Naive thymus-derived CD4-positive, alpha-beta T cell (primary cell): ENCODE measurements at regions not wholly inside any gene's neighbourhood (a gene's known extent, or its start where the extent isn't known, plus 50 kb on each side); places are given as distances from the start of the nearest gene placed in this dataset.

Experiments used
- ATAC-seq: fragments of 150-1000 bp; cut with Tn5 transposase; 2 replicates; pipeline ENCODE4 v1.10.0; 2021; ENCODE audit warnings: mild to moderate bottlenecking, moderate library complexity
- CTCF ChIA-PET: fragments of 350-600 bp; sonication (Branson Sonifier 250); formaldehyde crosslinking; loops from one replicate; lab custom pipeline; 2021; ENCODE audit warnings: antibody characterized with exemption; lab: Charles Lee
- POLR2A ChIA-PET: fragments of 350-600 bp; sonication (Branson Sonifier 250); formaldehyde crosslinking; loops from one replicate; lab custom pipeline; 2021; ENCODE audit warnings: antibody characterized with exemption, inconsistent platforms; lab: Charles Lee
- DNase-seq, 9 donors: peaks; one replicate each; pipeline versions ENCODE4 v3.0.0 to v3.0.0-alpha.2; 2020 to 2022; ENCODE audit warnings: mixed read lengths in 1 of 9
- H3K27ac ChIP-seq: one replicate; pipeline ENCODE4 v1.7.0; 2013; ENCODE audit warnings: mild to moderate bottlenecking, low read depth, low read length, moderate library complexity
- H3K27me3 ChIP-seq, 2 donors: one replicate each; pipeline ENCODE4 v1.7.0; 2013; ENCODE audit warnings: low read length in 2 of 2, mild to moderate bottlenecking in 2 of 2, moderate library complexity in 2 of 2; ENCODE audit not compliant: control insufficient read depth in 2 of 2, insufficient read depth in 2 of 2
- H3K36me3 ChIP-seq, 3 experiments: 1 replicate in 2 of 3; 2 replicates in 1 of 3; pipeline ENCODE4 v1.7.0; 2013; ENCODE audit warnings: low read length in 3 of 3, mild to moderate bottlenecking in 3 of 3, moderate library complexity in 1 of 3; ENCODE audit not compliant: insufficient read depth in 3 of 3, control insufficient read depth in 2 of 3
- H3K4me1 ChIP-seq, 2 donors: one replicate each; pipeline ENCODE4 v1.7.0; 2013; ENCODE audit warnings: low read length in 2 of 2, mild to moderate bottlenecking in 2 of 2, moderate library complexity in 1 of 2; ENCODE audit not compliant: control insufficient read depth in 2 of 2, insufficient read depth in 2 of 2
- H3K4me3 ChIP-seq: 2 replicates; pipeline ENCODE4 v1.7.0; 2013; ENCODE audit warnings: mild to moderate bottlenecking, low read length
- H3K9me3 ChIP-seq, 3 experiments: 1 replicate in 2 of 3; 2 replicates in 1 of 3; pipeline ENCODE4 v1.7.0; 2013; ENCODE audit warnings: low read length in 3 of 3; ENCODE audit not compliant: control insufficient read depth in 2 of 3
- H3K27ac Mint-ChIP-seq, 9 donors: one replicate each; pipeline ENCODE4 v1.8.0; 2020 to 2022; ENCODE audit warnings: mixed read lengths in 9 of 9, mild to moderate bottlenecking in 8 of 9, moderate library complexity in 5 of 9, inconsistent platforms in 2 of 9
- H3K27me3 Mint-ChIP-seq, 5 donors: one replicate each; pipeline ENCODE4 v1.8.0; 2021 to 2022; ENCODE audit warnings: mixed read lengths in 5 of 5, mild to moderate bottlenecking in 1 of 5
- H3K36me3 Mint-ChIP-seq, 5 donors: one replicate each; pipeline ENCODE4 v1.8.0; 2020 to 2022; ENCODE audit warnings: mixed read lengths in 5 of 5, mild to moderate bottlenecking in 3 of 5, inconsistent platforms in 1 of 5
- H3K4me1 Mint-ChIP-seq, 7 donors: one replicate each; pipeline ENCODE4 v1.8.0; 2020 to 2022; ENCODE audit warnings: mixed read lengths in 7 of 7, mild to moderate bottlenecking in 3 of 7, inconsistent platforms in 1 of 7
- H3K4me3 Mint-ChIP-seq, 10 donors: one replicate each; pipeline ENCODE4 v1.8.0; 2020 to 2022; ENCODE audit warnings: mild to moderate bottlenecking in 10 of 10, mixed read lengths in 10 of 10, moderate library complexity in 6 of 10, inconsistent platforms in 2 of 10
- H3K9me3 Mint-ChIP-seq, 11 donors: one replicate each; pipeline ENCODE4 v1.8.0; 2020 to 2022; ENCODE audit warnings: mixed read lengths in 11 of 11, mild to moderate bottlenecking in 4 of 11, inconsistent platforms in 1 of 11, moderate library complexity in 1 of 11
- intact Hi-C, 2 donors: fragments of 100-400 bp; cut with micrococcal nuclease; formaldehyde crosslinking; loops; one replicate each; pipeline ENCODE4 v1.15.1; 2023

DNA sequence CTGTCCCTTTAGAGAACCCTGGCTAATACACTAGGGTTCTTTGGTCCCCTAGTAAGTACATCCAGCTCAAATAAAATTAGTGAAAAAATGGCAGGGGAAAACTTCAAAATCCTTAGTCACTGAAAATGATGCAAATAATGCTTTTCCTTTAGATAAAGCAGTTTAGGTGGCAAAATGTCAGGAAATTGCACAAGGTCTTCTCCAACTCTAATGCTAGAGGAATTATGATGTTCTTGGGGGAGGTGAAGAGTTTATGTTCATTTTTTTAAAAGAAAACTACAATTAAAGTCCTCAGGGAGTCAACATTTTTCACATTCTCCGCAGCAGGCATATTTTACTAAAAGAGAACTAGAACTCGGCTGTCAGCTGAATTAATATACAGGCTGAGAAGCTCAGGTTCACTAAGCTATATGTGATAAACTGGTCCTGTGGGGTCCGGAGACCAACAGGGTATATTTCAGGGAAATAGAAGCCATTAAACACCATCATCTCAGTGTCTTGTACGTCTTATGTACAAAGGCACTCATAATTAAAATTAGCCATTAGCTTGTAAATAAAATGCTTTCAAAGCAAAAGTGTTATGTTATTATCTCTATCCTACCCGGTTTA lies 1164.7 kb upstream of the AUTS2 start:
- ATAC-seq = no peak
- H3K36me3 Mint-ChIP-seq = peaks cover 0 to 3% (median 0%) of the 10 kb centered on the region in 5 donors
- no peak overlapping the region for H3K27ac Mint-ChIP-seq
- ChIA-PET POLR2A (no interaction called here), CTCF (interaction anchor here (0.6 kb wide), 1 partner anchor 100 kb away, joined by 3 read pairs; no protein-coding TSS in a partner anchor)
- Histone ChIP-seq H3K27me3 (no peaks in the 10 kb centered on the region), H3K36me3 (no peaks in the 10 kb centered on the region), H3K9me3 (peaks cover 0 to 2% (median 0%) of the 10 kb centered on the region in 3 experiments), H3K4me1 (no peaks in the 10 kb centered on the region), H3K27ac (no peak overlapping the region), H3K4me3 (no peak overlapping the region)
- H3K4me3 Mint-ChIP-seq = no peak overlapping the region
- H3K4me1 Mint-ChIP-seq = no peaks in the 10 kb centered on the region
- no peak for DNase-seq
- intact Hi-C loops = no loop called here
- no peaks in the 10 kb centered on the region for H3K27me3 Mint-ChIP-seq
- peaks cover 10 to 67% (median 17%) of the 10 kb centered on the region in 11 donors for H3K9me3 Mint-ChIP-seq

DNA sequence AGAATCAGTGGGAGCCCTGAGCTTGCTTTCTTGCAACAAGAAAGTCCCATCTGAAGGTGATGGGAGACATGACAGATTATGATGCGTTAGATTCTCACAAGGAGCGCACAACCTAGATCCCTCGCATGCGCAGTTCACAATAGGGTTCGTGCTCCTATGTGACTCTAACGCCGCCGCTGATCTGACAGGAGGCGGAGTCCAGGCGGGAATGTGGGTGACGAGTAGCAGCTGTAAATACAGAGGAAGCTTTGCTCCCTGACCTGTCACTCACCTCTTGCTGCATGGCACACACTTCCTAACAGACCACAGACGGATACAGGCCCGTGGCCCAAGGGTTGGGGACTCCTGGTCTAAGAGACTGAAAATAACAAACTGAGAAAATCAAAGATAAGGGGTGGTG lies 1163.4 kb upstream of the AUTS2 start:
- no peaks in the 10 kb centered on the region for H3K27me3 ChIP-seq
- ChIA-PET CTCF (no interaction called here), POLR2A (no interaction called here)
- Mint-ChIP-seq H3K27ac (no peak overlapping the region), H3K36me3 (peaks cover 0 to 3% (median 0%) of the 10 kb centered on the region in 5 donors), H3K9me3 (peaks cover 10 to 63% (median 23%) of the 10 kb centered on the region in 11 donors), H3K27me3 (no peaks in the 10 kb centered on the region), H3K4me3 (no peak overlapping the region), H3K4me1 (no peaks in the 10 kb centered on the region)
- peaks cover 0 to 3% (median 3%) of the 10 kb centered on the region in 3 experiments for H3K9me3 ChIP-seq
- no peaks in the 10 kb centered on the region for H3K36me3 ChIP-seq
- H3K27ac ChIP-seq = no peak overlapping the region
- ATAC-seq = no peak
- no peak overlapping the region for H3K4me3 ChIP-seq
- intact Hi-C loops = no loop called here
- DNase-seq = no peak
- no peaks in the 10 kb centered on the region for H3K4me1 ChIP-seq

- ChIA-PET POLR2A (no interaction called here), CTCF (no interaction called here)
- no peak overlapping the region for H3K27ac ChIP-seq
- intact Hi-C loops = no loop called here
- no peak for ATAC-seq
- H3K36me3 ChIP-seq = no peaks in the 10 kb centered on the region
- H3K4me1 Mint-ChIP-seq = no peaks in the 10 kb centered on the region
- no peaks in the 10 kb centered on the region for H3K27me3 Mint-ChIP-seq
- no peak overlapping the region for H3K4me3 ChIP-seq
- no peaks in the 10 kb centered on the region for H3K4me1 ChIP-seq
- no peak for DNase-seq
- H3K36me3 Mint-ChIP-seq = peaks cover 0 to 3% (median 0%) of the 10 kb centered on the region in 5 donors
- no peaks in the 10 kb centered on the region for H3K27me3 ChIP-seq
- H3K9me3 ChIP-seq = peaks cover 0 to 3% (median 3%) of the 10 kb centered on the region in 3 experiments
- H3K27ac Mint-ChIP-seq = no peak overlapping the region
- H3K4me3 Mint-ChIP-seq = no peak overlapping the region
- peaks cover 10 to 62% (median 20%) of the 10 kb centered on the region in 11 donors for H3K9me3 Mint-ChIP-seq
Observed at GRCh38 chr7:68438016-68438415, 1160.3 kb upstream of the AUTS2 start.

- peaks cover 10 to 57% (median 23%) of the 10 kb centered on the region in 11 donors for H3K9me3 Mint-ChIP-seq
- H3K4me3 Mint-ChIP-seq = no peak overlapping the region
- H3K36me3 ChIP-seq = no peaks in the 10 kb centered on the region
- no peak overlapping the region for H3K4me3 ChIP-seq
- H3K4me1 ChIP-seq = no peaks in the 10 kb centered on the region
- H3K27ac Mint-ChIP-seq = no peak overlapping the region
- CTCF ChIA-PET = no interaction called here
- no peaks in the 10 kb centered on the region for H3K27me3 Mint-ChIP-seq
- H3K9me3 ChIP-seq = peaks cover 0 to 3% (median 3%) of the 10 kb centered on the region in 3 experiments
- H3K27me3 ChIP-seq = no peaks in the 10 kb centered on the region
- H3K27ac ChIP-seq = no peak overlapping the region
- POLR2A ChIA-PET = no interaction called here
- intact Hi-C loops = no loop called here
- H3K4me1 Mint-ChIP-seq = no peaks in the 10 kb centered on the region
- no peak for DNase-seq
- H3K36me3 Mint-ChIP-seq = peaks cover 0 to 3% (median 0%) of the 10 kb centered on the region in 5 donors
- no peak for ATAC-seq
Observed at GRCh38 chr7:68438811-68439210, 1159.5 kb upstream of the AUTS2 start.

DNA sequence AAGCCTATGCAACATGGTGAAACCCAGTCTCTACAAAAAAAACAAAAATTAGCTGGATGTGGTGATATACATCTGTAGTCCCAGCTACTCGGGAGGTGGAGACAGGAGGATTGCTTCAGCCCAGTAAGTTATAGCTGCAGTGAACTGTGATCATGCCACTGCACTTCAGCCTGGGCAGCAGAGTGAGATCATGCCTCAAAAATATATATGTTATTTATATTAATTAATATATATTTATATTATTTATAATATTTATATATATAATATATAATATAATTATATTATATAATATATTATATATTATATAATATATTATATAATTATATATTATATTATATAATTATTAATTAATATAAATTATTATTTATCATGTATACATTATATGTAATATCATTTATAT lies 1158.4 kb upstream of the AUTS2 start:
- Histone ChIP-seq H3K9me3 (peaks cover 0 to 3% (median 3%) of the 10 kb centered on the region in 3 experiments), H3K36me3 (no peaks in the 10 kb centered on the region), H3K27me3 (no peaks in the 10 kb centered on the region), H3K4me1 (no peaks in the 10 kb centered on the region), H3K27ac (no peak overlapping the region), H3K4me3 (no peak overlapping the region)
- DNase-seq (no peak), ATAC-seq (no peak)
- Mint-ChIP-seq H3K36me3 (peaks cover 0 to 3% (median 0%) of the 10 kb centered on the region in 5 donors), H3K27me3 (no peaks in the 10 kb centered on the region), H3K4me1 (no peaks in the 10 kb centered on the region), H3K4me3 (no peak overlapping the region), H3K27ac (no peak overlapping the region), H3K9me3 (peaks cover 10 to 50% (median 27%) of the 10 kb centered on the region in 11 donors)
- CTCF ChIA-PET = no interaction called here
- intact Hi-C loops = no loop called here
- POLR2A ChIA-PET = no interaction called here

DNA sequence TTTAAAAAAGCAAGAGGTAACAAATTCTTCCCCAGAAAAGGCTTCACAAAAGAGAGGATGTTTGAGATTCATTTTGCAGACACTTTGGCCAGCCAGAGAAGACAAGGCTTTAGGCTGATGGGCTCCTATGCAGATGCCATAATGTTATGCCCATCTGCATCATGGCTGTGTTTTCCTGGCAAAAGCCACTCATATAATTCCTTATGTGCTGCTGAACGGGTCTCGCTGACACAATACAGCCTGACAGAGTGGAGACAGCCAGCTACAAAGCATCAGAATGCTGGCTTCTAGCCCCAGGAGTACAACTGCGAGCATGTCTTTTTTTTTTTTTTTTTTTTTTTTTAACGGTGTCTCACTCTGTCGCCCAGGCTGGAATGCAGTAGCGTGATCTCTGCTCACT lies 1157.4 kb upstream of the AUTS2 start:
- CTCF ChIA-PET = no interaction called here
- H3K36me3 ChIP-seq = no peaks in the 10 kb centered on the region
- intact Hi-C loops = no loop called here

GRCh38 chr7:68441645-68442044 lies 1156.6 kb upstream of the AUTS2 start:
- Mint-ChIP-seq H3K4me1 (no peaks in the 10 kb centered on the region), H3K27me3 (no peaks in the 10 kb centered on the region), H3K27ac (no peak overlapping the region), H3K36me3 (peaks cover 0 to 3% (median 0%) of the 10 kb centered on the region in 5 donors), H3K9me3 (peaks cover 11 to 49% (median 27%) of the 10 kb centered on the region in 11 donors), H3K4me3 (no peak overlapping the region)
- Histone ChIP-seq H3K4me1 (no peaks in the 10 kb centered on the region), H3K27me3 (no peaks in the 10 kb centered on the region), H3K27ac (no peak overlapping the region), H3K4me3 (no peak overlapping the region), H3K9me3 (peaks cover 0 to 3% (median 3%) of the 10 kb centered on the region in 3 experiments), H3K36me3 (no peaks in the 10 kb centered on the region)
- DNase-seq (no peak), ATAC-seq (no peak)
- intact Hi-C loops = no loop called here
- CTCF ChIA-PET = no interaction called here
- POLR2A ChIA-PET = no interaction called here

More for the DNA sequence above, 1157.4 kb upstream of the AUTS2 start:
- POLR2A ChIA-PET = no interaction called here
- Histone ChIP-seq H3K4me1 (no peaks in the 10 kb centered on the region), H3K27ac (no peak overlapping the region), H3K27me3 (no peaks in the 10 kb centered on the region), H3K4me3 (no peak overlapping the region), H3K9me3 (peaks cover 0 to 3% (median 3%) of the 10 kb centered on the region in 3 experiments)
- Mint-ChIP-seq H3K4me3 (no peak overlapping the region), H3K36me3 (peaks cover 0 to 3% (median 0%) of the 10 kb centered on the region in 5 donors), H3K9me3 (peaks cover 10 to 50% (median 27%) of the 10 kb centered on the region in 11 donors), H3K4me1 (no peaks in the 10 kb centered on the region), H3K27ac (no peak overlapping the region), H3K27me3 (no peaks in the 10 kb centered on the region)
- no peak for ATAC-seq
- DNase-seq = no peak
